ENCODE measurements at regions not wholly inside any gene's neighbourhood (a gene's known extent, or its start where the extent isn't known, plus 50 kb on each side); places are given as distances from the start of the nearest gene placed in this dataset.

GRCh38 chr15:63434576-63435186, 53.0 kb upstream of the CA12 start:
- Histone ChIP-seq H3K4me1 (ENCODE audit: control insufficient read depth, insufficient read depth, low read length, poor library complexity, severe bottlenecking) (peaks cover 2% of the 10 kb centered on the region), H3K27ac (ENCODE audit: low read depth, low read length, severe bottlenecking) (no peak overlapping the region), H3K9me3 (ENCODE audit: control insufficient read depth, low read length) (no peaks in the 10 kb centered on the region), H3K4me3 (ENCODE audit: extremely low read depth, insufficient read depth, low read length, poor library complexity, severe bottlenecking) (no peak overlapping the region), H3K36me3 (ENCODE audit: control insufficient read depth, insufficient read depth, low read length) (no peaks in the 10 kb centered on the region)
- 89 to 100% methylated on average over 3 of the region's 4 CpGs for WGBS, 2 experiments (ENCODE audit: insufficient coverage in 2 of 2)

- H3K27ac ChIP-seq (ENCODE audit: low read depth, low read length, severe bottlenecking), result no peak overlapping the region
- 95 to 96% methylated on average over 7 to 8 of the region's 9 CpGs for whole genome bisulfite sequencing, 2 experiments (ENCODE audit: insufficient coverage in 2 of 2)
- H3K4me3 ChIP-seq (ENCODE audit: extremely low read depth, insufficient read depth, low read length, poor library complexity, severe bottlenecking), result no peak overlapping the region
- H3K36me3 ChIP-seq (ENCODE audit: control insufficient read depth, insufficient read depth, low read length), result no peaks in the 10 kb centered on the region
- peaks cover 6% of the 10 kb centered on the region for H3K4me1 ChIP-seq (ENCODE audit: control insufficient read depth, insufficient read depth, low read length, poor library complexity, severe bottlenecking)
- no peaks in the 10 kb centered on the region for H3K9me3 ChIP-seq (ENCODE audit: control insufficient read depth, low read length)
These were observed 53.7 kb upstream of the CA12 start for GRCh38 chr15:63435204-63435820.

GRCh38 chr15:63436341-63436740, 54.7 kb upstream of the CA12 start:
- peaks cover 6% of the 10 kb centered on the region for H3K4me1 ChIP-seq (ENCODE audit: control insufficient read depth, insufficient read depth, low read length, poor library complexity, severe bottlenecking)
- H3K27ac ChIP-seq (ENCODE audit: low read depth, low read length, severe bottlenecking), result no peak overlapping the region
- no peak overlapping the region for H3K4me3 ChIP-seq (ENCODE audit: extremely low read depth, insufficient read depth, low read length, poor library complexity, severe bottlenecking)
- H3K36me3 ChIP-seq (ENCODE audit: control insufficient read depth, insufficient read depth, low read length), result no peaks in the 10 kb centered on the region
- no peaks in the 10 kb centered on the region for H3K9me3 ChIP-seq (ENCODE audit: control insufficient read depth, low read length)
- WGBS, 2 experiments (ENCODE audit: insufficient coverage in 2 of 2), result 100% methylated on average over 1 of the region's 2 CpGs

GRCh38 chr15:63436872-63437375, 55.3 kb upstream of the CA12 start:
- 48 to 54% methylated on average over 2 to 3 of the region's 3 CpGs for WGBS, 2 experiments (ENCODE audit: insufficient coverage in 2 of 2)
- peaks cover 6% of the 10 kb centered on the region for H3K4me1 ChIP-seq (ENCODE audit: control insufficient read depth, insufficient read depth, low read length, poor library complexity, severe bottlenecking)
- H3K36me3 ChIP-seq (ENCODE audit: control insufficient read depth, insufficient read depth, low read length), result no peaks in the 10 kb centered on the region
- no peak overlapping the region for H3K4me3 ChIP-seq (ENCODE audit: extremely low read depth, insufficient read depth, low read length, poor library complexity, severe bottlenecking)
- H3K27ac ChIP-seq (ENCODE audit: low read depth, low read length, severe bottlenecking), result peak overlapping the region; percentile 26
- no peaks in the 10 kb centered on the region for H3K9me3 ChIP-seq (ENCODE audit: control insufficient read depth, low read length)

GRCh38 chr15:63439536-63440264, 58.1 kb upstream of the CA12 start:
- H3K27ac ChIP-seq (ENCODE audit: low read depth, low read length, severe bottlenecking), result no peak overlapping the region
- no peaks in the 10 kb centered on the region for H3K36me3 ChIP-seq (ENCODE audit: control insufficient read depth, insufficient read depth, low read length)
- peaks cover 6% of the 10 kb centered on the region for H3K4me1 ChIP-seq (ENCODE audit: control insufficient read depth, insufficient read depth, low read length, poor library complexity, severe bottlenecking)
- WGBS, 2 experiments (ENCODE audit: insufficient coverage in 2 of 2), result 84 to 89% methylated on average over 7 of the region's 7 CpGs
- no peak overlapping the region for H3K4me3 ChIP-seq (ENCODE audit: extremely low read depth, insufficient read depth, low read length, poor library complexity, severe bottlenecking)
- no peaks in the 10 kb centered on the region for H3K9me3 ChIP-seq (ENCODE audit: control insufficient read depth, low read length)

- no peak overlapping the region for H3K27ac ChIP-seq (ENCODE audit: low read depth, low read length, severe bottlenecking)
- no peaks in the 10 kb centered on the region for H3K36me3 ChIP-seq (ENCODE audit: control insufficient read depth, insufficient read depth, low read length)
- WGBS, 2 experiments (ENCODE audit: insufficient coverage in 2 of 2), result 94 to 100% methylated on average over 2 of the region's 3 CpGs
- peaks cover 6% of the 10 kb centered on the region for H3K4me1 ChIP-seq (ENCODE audit: control insufficient read depth, insufficient read depth, low read length, poor library complexity, severe bottlenecking)
- H3K9me3 ChIP-seq (ENCODE audit: control insufficient read depth, low read length), result no peaks in the 10 kb centered on the region
- H3K4me3 ChIP-seq (ENCODE audit: extremely low read depth, insufficient read depth, low read length, poor library complexity, severe bottlenecking), result no peak overlapping the region
These were observed 58.6 kb upstream of the CA12 start for GRCh38 chr15:63440265-63440648.

GRCh38 chr15:63440756-63441155, 59.1 kb upstream of the CA12 start:
- Histone ChIP-seq H3K4me3 (ENCODE audit: extremely low read depth, insufficient read depth, low read length, poor library complexity, severe bottlenecking) (no peak overlapping the region), H3K9me3 (ENCODE audit: control insufficient read depth, low read length) (no peaks in the 10 kb centered on the region), H3K36me3 (ENCODE audit: control insufficient read depth, insufficient read depth, low read length) (no peaks in the 10 kb centered on the region), H3K27ac (ENCODE audit: low read depth, low read length, severe bottlenecking) (no peak overlapping the region), H3K4me1 (ENCODE audit: control insufficient read depth, insufficient read depth, low read length, poor library complexity, severe bottlenecking) (peaks cover 6% of the 10 kb centered on the region)
- 88 to 89% methylated on average over 5 of the region's 6 CpGs for WGBS, 2 experiments (ENCODE audit: insufficient coverage in 2 of 2)

GRCh38 chr15:63441266-63441665, 59.6 kb upstream of the CA12 start:
- Histone ChIP-seq H3K4me1 (ENCODE audit: control insufficient read depth, insufficient read depth, low read length, poor library complexity, severe bottlenecking) (peaks cover 6% of the 10 kb centered on the region), H3K36me3 (ENCODE audit: control insufficient read depth, insufficient read depth, low read length) (no peaks in the 10 kb centered on the region), H3K4me3 (ENCODE audit: extremely low read depth, insufficient read depth, low read length, poor library complexity, severe bottlenecking) (no peak overlapping the region), H3K9me3 (ENCODE audit: control insufficient read depth, low read length) (no peaks in the 10 kb centered on the region), H3K27ac (ENCODE audit: low read depth, low read length, severe bottlenecking) (no peak overlapping the region)
- 100% methylated on average over 1 to 2 of the region's 2 CpGs for WGBS, 2 experiments (ENCODE audit: insufficient coverage in 2 of 2)

GRCh38 chr15:63442080-63442479, 60.4 kb upstream of the CA12 start:
- H3K9me3 ChIP-seq (ENCODE audit: control insufficient read depth, low read length), result no peaks in the 10 kb centered on the region
- H3K4me3 ChIP-seq (ENCODE audit: extremely low read depth, insufficient read depth, low read length, poor library complexity, severe bottlenecking), result no peak overlapping the region
- peaks cover 6% of the 10 kb centered on the region for H3K4me1 ChIP-seq (ENCODE audit: control insufficient read depth, insufficient read depth, low read length, poor library complexity, severe bottlenecking)
- H3K27ac ChIP-seq (ENCODE audit: low read depth, low read length, severe bottlenecking), result no peak overlapping the region
- 97% methylated on average over 6 of the region's 6 CpGs for WGBS, 2 experiments (ENCODE audit: insufficient coverage in 2 of 2)
- no peaks in the 10 kb centered on the region for H3K36me3 ChIP-seq (ENCODE audit: control insufficient read depth, insufficient read depth, low read length)

GRCh38 chr15:63444611-63445010, 59.8 kb upstream of the USP3 start:
- Histone ChIP-seq H3K36me3 (ENCODE audit: control insufficient read depth, insufficient read depth, low read length) (no peaks in the 10 kb centered on the region), H3K4me1 (ENCODE audit: control insufficient read depth, insufficient read depth, low read length, poor library complexity, severe bottlenecking) (peaks cover 4% of the 10 kb centered on the region), H3K9me3 (ENCODE audit: control insufficient read depth, low read length) (no peaks in the 10 kb centered on the region), H3K4me3 (ENCODE audit: extremely low read depth, insufficient read depth, low read length, poor library complexity, severe bottlenecking) (no peak overlapping the region), H3K27ac (ENCODE audit: low read depth, low read length, severe bottlenecking) (no peak overlapping the region)

GRCh38 chr15:63446255-63446654, 58.1 kb upstream of the USP3 start:
- H3K9me3 ChIP-seq (ENCODE audit: control insufficient read depth, low read length), result no peaks in the 10 kb centered on the region
- H3K4me1 ChIP-seq (ENCODE audit: control insufficient read depth, insufficient read depth, low read length, poor library complexity, severe bottlenecking), result peaks cover 5% of the 10 kb centered on the region
- no peaks in the 10 kb centered on the region for H3K36me3 ChIP-seq (ENCODE audit: control insufficient read depth, insufficient read depth, low read length)
- no peak overlapping the region for H3K4me3 ChIP-seq (ENCODE audit: extremely low read depth, insufficient read depth, low read length, poor library complexity, severe bottlenecking)
- no peak overlapping the region for H3K27ac ChIP-seq (ENCODE audit: low read depth, low read length, severe bottlenecking)
- 94 to 96% methylated on average over 5 to 6 of the region's 7 CpGs for WGBS, 2 experiments (ENCODE audit: insufficient coverage in 2 of 2)

All from mesodermal cell (in vitro differentiated cells).